ENCODE measurements at regions not wholly inside any gene's neighbourhood (a gene's known extent, or its start where the extent isn't known, plus 50 kb on each side); places are given as distances from the start of the nearest gene placed in this dataset.

GRCh38 chr9:115814081-115814480 lies 339.5 kb upstream of the PAPPA start:
- TF ChIP-seq EP300 (IDR thresholded peaks at IDR 0.05) (no peak), POLR2A (IDR thresholded peaks at IDR 0.05) (no peak), CTCF (IDR thresholded peaks at IDR 0.05) (no peak), POLR2AphosphoS5 (IDR thresholded peaks at IDR 0.05) (no peak)

Data from upper lobe of left lung (tissue), 4 donors.